SK-N-SH (cell line): ENCODE measurements at regions not wholly inside any gene's neighbourhood (a gene's known extent, or its start where the extent isn't known, plus 50 kb on each side); places are given as distances from the start of the nearest gene placed in this dataset.

Experiments used
- CTCF ChIA-PET: fragments of 300-600, 350-600 bp; formaldehyde crosslinking; extraction: SDS; loops from one replicate; lab custom pipeline; 2021; lab: Yijun Ruan, JAX
- POLR2A ChIA-PET: fragments of 350-600 bp; sonication (Branson Sonifier 250); formaldehyde crosslinking; extraction: SDS; loops from one replicate; lab custom pipeline; 2020; ENCODE audit warnings: antibody characterized with exemption, inconsistent platforms; lab: Yijun Ruan, JAX
- DNase-seq: peaks from one replicate; pipeline ENCODE4 v3.0.0; 2012
- H2AFZ ChIP-seq: fragments of 200-600 bp; sonication (generic); 2 replicates; pipeline ENCODE4 v1.8.1; 2016; ENCODE audit warnings: antibody characterized with exemption, mild to moderate bottlenecking, low read depth
- H3F3A ChIP-seq: fragments of 200-600 bp; sonication (generic); replicated peaks from 2 replicates; pipeline ENCODE3; 2016; ENCODE audit warnings: antibody characterized with exemption, mild to moderate bottlenecking; ENCODE audit not compliant: insufficient read depth
- H3K27ac ChIP-seq, 2 experiments: fragments of 200-500 bp in 1 of 2; fragments of 200-600 bp in 1 of 2; sonication (Bioruptor generic) in 1 of 2; sonication (generic), shearing (Covaris generic) in 1 of 2; 2 replicates each; pipeline versions ENCODE4 v1.5.1 to v1.6.1; 2014 to 2016; ENCODE audit warnings: low read depth in 2 of 2, inconsistent platforms in 1 of 2, low read length in 1 of 2, mild to moderate bottlenecking in 1 of 2, mixed read lengths in 1 of 2
- H3K27me3 ChIP-seq: fragments of 200-600 bp; sonication (generic), shearing (Covaris generic); 2 replicates; pipeline ENCODE4 v1.6.1; 2016; ENCODE audit warnings: mixed run types; ENCODE audit not compliant: insufficient read depth
- H3K36me3 ChIP-seq, 2 experiments: fragments of 200-500 bp in 1 of 2; fragments of 200-600 bp in 1 of 2; sonication (Bioruptor generic) in 1 of 2; sonication (generic) in 1 of 2; replicated peaks in 1 of 2; 2 replicates each; pipeline versions ENCODE3 to v1.5.1; 2014 to 2016; ENCODE audit warnings: low read length in 1 of 2, mild to moderate bottlenecking in 1 of 2; ENCODE audit not compliant: insufficient read depth in 2 of 2, control insufficient read depth in 1 of 2
- H3K4me1 ChIP-seq, 2 experiments: fragments of 200-500 bp in 1 of 2; fragments of 200-600 bp in 1 of 2; sonication (Bioruptor generic) in 1 of 2; sonication (generic), shearing (Covaris generic) in 1 of 2; 2 replicates each; pipeline versions ENCODE4 v1.5.1 to v1.6.1; 2014 to 2016; ENCODE audit warnings: low read depth in 1 of 2, low read length in 1 of 2, mixed run types in 1 of 2; ENCODE audit not compliant: insufficient read depth in 2 of 2, control insufficient read depth in 1 of 2
- H3K4me2 ChIP-seq: fragments of 200-600 bp; sonication (generic), shearing (Covaris generic); 2 replicates; pipeline ENCODE4 v1.6.1; 2017; ENCODE audit warnings: mixed run types
- H3K4me3 ChIP-seq, 2 experiments: fragments of 200-500 bp in 1 of 2; fragments of 200-600 bp in 1 of 2; sonication (Bioruptor generic) in 1 of 2; sonication (generic), shearing (Covaris generic) in 1 of 2; 2 replicates each; pipeline versions ENCODE4 v1.5.1 to v1.8.1; 2014 to 2016; ENCODE audit warnings: low read depth in 2 of 2, inconsistent platforms in 1 of 2, low read length in 1 of 2, mild to moderate bottlenecking in 1 of 2, mixed read lengths in 1 of 2, moderate library complexity in 1 of 2
- H3K79me2 ChIP-seq: fragments of 200-600 bp; sonication (generic); 2 replicates; pipeline ENCODE4 v1.8.1; 2017; ENCODE audit warnings: mild to moderate bottlenecking; ENCODE audit not compliant: insufficient read depth
- H3K9ac ChIP-seq: fragments of 200-600 bp; sonication (generic); 2 replicates; pipeline ENCODE4 v1.6.1; 2017; ENCODE audit warnings: mixed run types
- H3K9me2 ChIP-seq: fragments of 200-600 bp; sonication (generic); 2 replicates; pipeline ENCODE4 v1.6.1; 2017; ENCODE audit warnings: mixed run types
- H3K9me3 ChIP-seq: fragments of 200-600 bp; sonication (generic); 2 replicates; pipeline ENCODE4 v1.6.1; 2017; ENCODE audit warnings: mixed run types, mild to moderate bottlenecking, moderate library complexity
- H4K20me1 ChIP-seq: fragments of 200-600 bp; sonication (generic); 2 replicates; pipeline ENCODE4 v1.6.1; 2017; ENCODE audit warnings: mild to moderate bottlenecking, mixed run types; ENCODE audit not compliant: insufficient read depth
- ELF1 ChIP-seq: IDR thresholded peaks from 2 replicates; pipeline ENCODE4 v1.4.0; 2012
- EP300 ChIP-seq, 2 experiments: IDR thresholded peaks; 2 replicates each; pipeline versions ENCODE4 v1.4.0 to v1.6.1; 2012; ENCODE audit warnings: borderline replicate concordance in 1 of 2, low read depth in 1 of 2, low read length in 1 of 2
- EZH2phosphoT487 ChIP-seq: fragments of 200-600 bp; sonication (generic); IDR thresholded peaks from 2 replicates; pipeline ENCODE4 v1.6.1; 2017; ENCODE audit warnings: low read depth, mixed run types, mild to moderate bottlenecking, antibody characterized with exemption, moderate library complexity, borderline replicate concordance
- FOXJ3 ChIP-seq: sonication (generic); formaldehyde crosslinking; IDR thresholded peaks from 2 replicates; pipeline ENCODE4 v1.5.1; 2020; ENCODE audit warnings: mild to moderate bottlenecking, missing genetic modification reagents
- GATA2 ChIP-seq: sonication (generic); formaldehyde crosslinking; IDR thresholded peaks from 2 replicates; pipeline ENCODE4 v1.5.0; 2020; ENCODE audit warnings: mild to moderate bottlenecking, missing genetic modification reagents
- JUND ChIP-seq: IDR thresholded peaks from 2 replicates; pipeline ENCODE4 v1.4.0; 2012
- MXI1 ChIP-seq: IDR thresholded peaks from 2 replicates; pipeline ENCODE4 v1.6.1; 2012; ENCODE audit warnings: mild to moderate bottlenecking, low read depth, low read length, improper control_type of control experiment
- POLR2AphosphoS5 ChIP-seq: IDR thresholded peaks from 2 replicates; pipeline ENCODE4 v1.6.1; 2012; ENCODE audit warnings: low read depth, low read length
- RAD21 ChIP-seq: IDR thresholded peaks from 2 replicates; pipeline ENCODE4 v1.6.1; 2012; ENCODE audit warnings: mild to moderate bottlenecking, low read length
- RCOR1 ChIP-seq: fragments of 150-350 bp; IDR thresholded peaks from 2 replicates; pipeline ENCODE4 v1.6.1; 2017; ENCODE audit warnings: antibody characterized with exemption, low read length
- RXRA ChIP-seq: IDR thresholded peaks from 2 replicates; pipeline ENCODE4 v1.4.0; 2012; ENCODE audit warnings: low read depth, mild to moderate bottlenecking, borderline replicate concordance
- SIN3A ChIP-seq: IDR thresholded peaks from 2 replicates; pipeline ENCODE4 v1.6.1; 2012; ENCODE audit warnings: low read depth, mild to moderate bottlenecking, low read length, moderate library complexity, borderline replicate concordance
- SMC3 ChIP-seq: IDR thresholded peaks from 2 replicates; pipeline ENCODE4 v1.6.1; 2012; ENCODE audit warnings: low read depth, low read length, improper control_type of control experiment
- TCF12 ChIP-seq: IDR thresholded peaks from 2 replicates; pipeline ENCODE4 v1.4.0; 2012
- USF1 ChIP-seq: IDR thresholded peaks from 2 replicates; pipeline ENCODE4 v1.4.0; 2012; ENCODE audit warnings: low read depth, borderline replicate concordance
- WGBS: methylation state at CpG from one replicate; pipeline ENCODE4 v1.1.6; 2017; ENCODE audit warnings: low lambda C conversion rate; 5-methylcytosine and 5-hydroxymethylcytosine counted together
- TF ChIP-seq, protein P1 (sequence below): IDR thresholded peaks from 2 replicates; pipeline ENCODE4 v1.6.1; 2012; ENCODE audit warnings: mild to moderate bottlenecking, low read depth, low read length, moderate library complexity
- TF ChIP-seq, protein P2 (sequence below): IDR thresholded peaks from 2 replicates; pipeline ENCODE4 v1.4.0; 2012; ENCODE audit warnings: low read depth, borderline replicate concordance
- TF ChIP-seq, protein P3 (sequence below): fragments of 150-350 bp; IDR thresholded peaks from 2 replicates; pipeline ENCODE4 v1.6.1; 2016; ENCODE audit warnings: mild to moderate bottlenecking, low read depth, low read length

GRCh38 chr20:24866742-24867141 lies 82.3 kb upstream of the CST7 start:
- no peaks in the 10 kb centered on the region for H3K79me2 ChIP-seq
- no peaks in the 10 kb centered on the region for H3K9me2 ChIP-seq
- TF ChIP-seq ELF1 (no peak), GATA2 (CRISPR knock-in tag) (no peak), MXI1 (no peak), SMC3 (no peak), TCF12 (no peak), RXRA (no peak), USF1 (no peak), EZH2phosphoT487 (no peak), FOXJ3 (CRISPR knock-in tag) (no peak), SIN3A (no peak), JUND (no peak), POLR2AphosphoS5 (no peak), EP300 (IDR thresholded peaks at IDR 0.05; ENCODE audit: borderline replicate concordance in 1 of 2, low read depth in 1 of 2, low read length in 1 of 2) (no peak), RAD21 (no peak), RCOR1 (no peak)
- TF ChIP-seq, protein P1, sequence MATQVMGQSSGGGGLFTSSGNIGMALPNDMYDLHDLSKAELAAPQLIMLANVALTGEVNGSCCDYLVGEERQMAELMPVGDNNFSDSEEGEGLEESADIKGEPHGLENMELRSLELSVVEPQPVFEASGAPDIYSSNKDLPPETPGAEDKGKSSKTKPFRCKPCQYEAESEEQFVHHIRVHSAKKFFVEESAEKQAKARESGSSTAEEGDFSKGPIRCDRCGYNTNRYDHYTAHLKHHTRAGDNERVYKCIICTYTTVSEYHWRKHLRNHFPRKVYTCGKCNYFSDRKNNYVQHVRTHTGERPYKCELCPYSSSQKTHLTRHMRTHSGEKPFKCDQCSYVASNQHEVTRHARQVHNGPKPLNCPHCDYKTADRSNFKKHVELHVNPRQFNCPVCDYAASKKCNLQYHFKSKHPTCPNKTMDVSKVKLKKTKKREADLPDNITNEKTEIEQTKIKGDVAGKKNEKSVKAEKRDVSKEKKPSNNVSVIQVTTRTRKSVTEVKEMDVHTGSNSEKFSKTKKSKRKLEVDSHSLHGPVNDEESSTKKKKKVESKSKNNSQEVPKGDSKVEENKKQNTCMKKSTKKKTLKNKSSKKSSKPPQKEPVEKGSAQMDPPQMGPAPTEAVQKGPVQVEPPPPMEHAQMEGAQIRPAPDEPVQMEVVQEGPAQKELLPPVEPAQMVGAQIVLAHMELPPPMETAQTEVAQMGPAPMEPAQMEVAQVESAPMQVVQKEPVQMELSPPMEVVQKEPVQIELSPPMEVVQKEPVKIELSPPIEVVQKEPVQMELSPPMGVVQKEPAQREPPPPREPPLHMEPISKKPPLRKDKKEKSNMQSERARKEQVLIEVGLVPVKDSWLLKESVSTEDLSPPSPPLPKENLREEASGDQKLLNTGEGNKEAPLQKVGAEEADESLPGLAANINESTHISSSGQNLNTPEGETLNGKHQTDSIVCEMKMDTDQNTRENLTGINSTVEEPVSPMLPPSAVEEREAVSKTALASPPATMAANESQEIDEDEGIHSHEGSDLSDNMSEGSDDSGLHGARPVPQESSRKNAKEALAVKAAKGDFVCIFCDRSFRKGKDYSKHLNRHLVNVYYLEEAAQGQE, result no peak
- TF ChIP-seq, protein P2, sequence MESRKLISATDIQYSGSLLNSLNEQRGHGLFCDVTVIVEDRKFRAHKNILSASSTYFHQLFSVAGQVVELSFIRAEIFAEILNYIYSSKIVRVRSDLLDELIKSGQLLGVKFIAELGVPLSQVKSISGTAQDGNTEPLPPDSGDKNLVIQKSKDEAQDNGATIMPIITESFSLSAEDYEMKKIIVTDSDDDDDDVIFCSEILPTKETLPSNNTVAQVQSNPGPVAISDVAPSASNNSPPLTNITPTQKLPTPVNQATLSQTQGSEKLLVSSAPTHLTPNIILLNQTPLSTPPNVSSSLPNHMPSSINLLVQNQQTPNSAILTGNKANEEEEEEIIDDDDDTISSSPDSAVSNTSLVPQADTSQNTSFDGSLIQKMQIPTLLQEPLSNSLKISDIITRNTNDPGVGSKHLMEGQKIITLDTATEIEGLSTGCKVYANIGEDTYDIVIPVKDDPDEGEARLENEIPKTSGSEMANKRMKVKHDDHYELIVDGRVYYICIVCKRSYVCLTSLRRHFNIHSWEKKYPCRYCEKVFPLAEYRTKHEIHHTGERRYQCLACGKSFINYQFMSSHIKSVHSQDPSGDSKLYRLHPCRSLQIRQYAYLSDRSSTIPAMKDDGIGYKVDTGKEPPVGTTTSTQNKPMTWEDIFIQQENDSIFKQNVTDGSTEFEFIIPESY, result no peak
- TF ChIP-seq, protein P3, sequence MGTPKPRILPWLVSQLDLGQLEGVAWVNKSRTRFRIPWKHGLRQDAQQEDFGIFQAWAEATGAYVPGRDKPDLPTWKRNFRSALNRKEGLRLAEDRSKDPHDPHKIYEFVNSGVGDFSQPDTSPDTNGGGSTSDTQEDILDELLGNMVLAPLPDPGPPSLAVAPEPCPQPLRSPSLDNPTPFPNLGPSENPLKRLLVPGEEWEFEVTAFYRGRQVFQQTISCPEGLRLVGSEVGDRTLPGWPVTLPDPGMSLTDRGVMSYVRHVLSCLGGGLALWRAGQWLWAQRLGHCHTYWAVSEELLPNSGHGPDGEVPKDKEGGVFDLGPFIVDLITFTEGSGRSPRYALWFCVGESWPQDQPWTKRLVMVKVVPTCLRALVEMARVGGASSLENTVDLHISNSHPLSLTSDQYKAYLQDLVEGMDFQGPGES, result no peak
- TF ChIP-seq, all 33 proteins: peak for 0
- Histone ChIP-seq H3K4me1 (peaks cover 0 to 10% of the 10 kb centered on the region in 2 experiments; a peak in 1 of 4 replicates), H3K27me3 (no peaks in the 10 kb centered on the region), H3K36me3 (no peaks in the 10 kb centered on the region), H3K9ac (no peak overlapping the region), H2AFZ (no peak overlapping the region), H4K20me1 (no peaks in the 10 kb centered on the region), H3F3A (no peaks in the 10 kb centered on the region), H3K4me3 (no peak overlapping the region), H3K27ac (no peak overlapping the region), H3K9me3 (no peaks in the 10 kb centered on the region), H3K4me2 (no peak overlapping the region)
- ChIA-PET POLR2A (no interaction called here), CTCF (no interaction called here)
- 32% methylated on average over 4 of the region's 4 CpGs for WGBS
- DNase-seq, result no peak
